ENCODE measurements at regions not wholly inside any gene's neighbourhood (a gene's known extent, or its start where the extent isn't known, plus 50 kb on each side); places are given as distances from the start of the nearest gene placed in this dataset.
"Not testable (repeated sequence)": the region's sequence is repeated elsewhere in the genome, so short reads cannot be mapped to it uniquely, and the experiment has no call there.

DNA sequence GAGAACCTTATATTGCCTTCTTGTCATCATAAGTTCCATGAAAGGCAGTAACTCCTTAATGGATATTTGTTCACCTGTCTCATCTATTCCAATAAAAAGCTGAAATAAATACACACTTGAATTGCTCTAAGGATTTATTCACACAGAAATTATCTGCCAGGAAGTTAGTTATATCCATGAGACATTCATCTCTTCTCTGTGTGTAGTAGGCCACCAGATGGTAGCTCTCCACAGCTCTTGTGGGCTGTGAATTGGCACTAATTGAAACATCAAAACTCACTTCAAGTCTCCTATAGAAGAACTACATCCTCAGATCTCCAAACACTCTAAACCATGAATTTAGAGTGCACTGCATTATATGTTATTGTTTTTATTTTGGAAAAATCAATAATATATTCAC lies 189.6 kb downstream of the DSC3 start:
- in situ Hi-C loops (cut with HindIII; ENCODE audit: low pct_ligation_motif_present, low pct_unique_long_range_greater_than_20kb, low sequenced_read_pairs) = no loop called here
- DNase-seq = no peak

DNA sequence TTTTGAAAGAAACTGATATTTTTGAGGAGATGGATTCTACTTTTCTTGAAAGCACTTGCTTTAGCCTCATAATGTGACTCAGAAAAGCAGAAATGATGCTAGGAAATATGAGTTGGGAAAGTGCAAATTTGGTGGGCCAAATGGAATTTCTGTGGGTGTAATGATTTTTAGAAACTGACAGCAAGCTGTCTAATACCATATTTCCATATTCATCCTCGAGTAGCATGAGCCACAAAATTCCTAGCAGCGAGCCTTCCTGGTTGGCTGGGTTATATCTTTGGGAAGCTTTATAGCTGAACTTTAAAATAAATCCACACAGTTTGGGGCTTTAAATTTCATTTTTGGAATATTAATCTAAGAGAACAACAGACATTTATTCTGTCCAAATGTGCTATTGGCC lies 190.0 kb downstream of the DSC3 start:
- no peak for DNase-seq
- in situ Hi-C loops (cut with HindIII; ENCODE audit: low pct_ligation_motif_present, low pct_unique_long_range_greater_than_20kb, low sequenced_read_pairs) = no loop called here

DNA sequence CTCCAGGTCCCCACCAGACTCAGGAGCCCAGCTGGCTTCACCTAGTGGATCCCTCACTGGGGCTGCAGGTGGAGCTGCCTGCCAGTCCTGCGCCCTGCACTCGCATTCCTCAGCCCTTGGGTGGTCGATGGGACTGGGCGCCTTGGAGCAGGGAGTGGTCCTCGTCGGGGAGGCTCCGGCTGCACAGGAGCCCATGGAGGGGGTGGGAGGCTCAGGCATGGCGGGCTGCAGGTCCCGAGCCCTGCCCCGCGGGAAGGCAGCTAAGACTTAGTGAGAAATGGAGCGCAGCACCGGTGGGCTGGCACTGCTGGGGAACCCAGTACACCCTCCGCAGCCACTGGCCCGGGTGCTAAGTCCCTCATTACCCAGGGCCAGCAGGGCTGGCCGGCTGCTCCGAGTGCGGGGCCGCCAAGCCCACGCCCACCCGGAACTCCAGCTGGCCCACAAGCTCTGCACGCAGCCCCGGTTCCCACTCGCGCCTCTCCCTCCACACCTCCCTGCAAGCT lies 203.4 kb downstream of the DSC3 start:
- in situ Hi-C loops (cut with HindIII; ENCODE audit: low pct_ligation_motif_present, low pct_unique_long_range_greater_than_20kb, low sequenced_read_pairs); DNase-seq: not testable (repeated sequence)

DNA sequence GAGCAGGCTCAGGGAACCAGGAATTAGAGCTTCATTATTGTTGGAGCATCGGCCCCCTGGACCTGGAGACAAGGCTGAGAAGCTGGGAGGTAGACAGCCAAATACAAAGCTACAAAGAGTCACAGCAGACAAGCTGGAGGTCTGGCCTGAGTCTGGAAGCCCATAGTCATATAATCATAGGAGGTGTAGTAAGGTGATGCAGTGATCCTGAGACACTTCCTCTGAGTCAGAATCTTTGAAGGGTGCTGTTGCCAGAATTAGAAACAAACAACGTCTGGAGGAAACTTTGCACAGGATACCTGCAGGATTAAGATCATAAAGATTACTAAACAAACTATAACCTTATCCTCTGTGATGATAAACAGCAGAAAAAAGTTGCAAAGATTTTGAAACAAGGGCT lies 213.8 kb downstream of the DSC3 start:
- in situ Hi-C loops (cut with HindIII; ENCODE audit: low pct_ligation_motif_present, low pct_unique_long_range_greater_than_20kb, low sequenced_read_pairs) = no loop called here
- DNase-seq = no peak

- DNase-seq = no peak
- in situ Hi-C loops (cut with HindIII; ENCODE audit: low pct_ligation_motif_present, low pct_unique_long_range_greater_than_20kb, low sequenced_read_pairs) = no loop called here
Measured at GRCh38 chr18:30819619-30820018, 222.9 kb downstream of the DSC3 start.

GRCh38 chr18:30814446-30814845 lies 228.1 kb downstream of the DSC3 start:
- DNase-seq = no peak
- in situ Hi-C loops (cut with HindIII; ENCODE audit: low pct_ligation_motif_present, low pct_unique_long_range_greater_than_20kb, low sequenced_read_pairs) = no loop called here

DNA sequence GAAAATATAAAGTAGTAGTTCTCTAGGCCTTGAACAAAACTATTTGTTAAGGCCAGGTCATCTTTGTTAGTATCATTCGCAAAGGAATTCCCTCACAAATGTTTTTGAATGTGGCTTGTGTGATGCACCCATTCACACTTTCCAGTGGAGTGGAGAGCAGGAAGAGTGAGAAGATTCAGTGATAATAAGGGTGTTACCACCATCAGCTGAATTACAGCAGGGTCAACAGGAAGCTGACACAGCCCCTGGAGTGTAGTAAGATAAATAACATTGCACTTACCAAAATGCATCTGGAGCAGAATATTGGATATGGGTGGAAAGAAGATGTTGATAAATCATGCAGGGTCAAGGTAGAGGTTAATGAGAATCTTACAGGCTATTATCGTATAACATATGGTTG lies 231.0 kb downstream of the DSC3 start:
- DNase-seq = no peak
- in situ Hi-C loops (cut with HindIII; ENCODE audit: low pct_ligation_motif_present, low pct_unique_long_range_greater_than_20kb, low sequenced_read_pairs) = no loop called here

GRCh38 chr18:30810580-30810979 lies 232.0 kb downstream of the DSC3 start:
- DNase-seq = no peak
- in situ Hi-C loops (cut with HindIII; ENCODE audit: low pct_ligation_motif_present, low pct_unique_long_range_greater_than_20kb, low sequenced_read_pairs) = no loop called here

- in situ Hi-C loops (cut with HindIII; ENCODE audit: low pct_ligation_motif_present, low pct_unique_long_range_greater_than_20kb, low sequenced_read_pairs) = no loop called here
- no peak for DNase-seq
Measured at GRCh38 chr18:30806823-30807222, 235.7 kb downstream of the DSC3 start.

DNA sequence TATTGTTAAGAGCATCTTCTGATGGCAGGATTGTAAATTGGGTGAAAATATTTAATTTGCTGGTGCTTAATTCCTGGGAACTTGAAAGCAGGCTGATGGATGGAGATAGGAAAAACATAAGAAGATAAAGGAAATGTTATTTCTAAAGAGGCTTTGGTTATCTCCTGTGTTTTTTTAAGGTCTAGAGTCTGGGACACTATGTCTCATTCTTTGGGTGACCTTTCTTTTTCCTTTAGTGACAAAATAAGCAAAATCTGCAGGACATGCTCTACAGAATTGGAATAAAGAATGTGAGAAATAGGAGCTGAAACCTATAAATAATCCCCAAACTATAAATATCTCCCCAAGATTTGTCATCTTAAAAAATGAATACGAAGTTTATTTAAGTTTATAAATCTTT lies 241.7 kb downstream of the DSC3 start:
- no peak for DNase-seq
- in situ Hi-C loops (cut with HindIII; ENCODE audit: low pct_ligation_motif_present, low pct_unique_long_range_greater_than_20kb, low sequenced_read_pairs) = no loop called here

GRCh38 chr18:30792051-30792450 lies 250.5 kb downstream of the DSC3 start:
- no peak for DNase-seq
- in situ Hi-C loops (cut with HindIII; ENCODE audit: low pct_ligation_motif_present, low pct_unique_long_range_greater_than_20kb, low sequenced_read_pairs) = no loop called here

DNA sequence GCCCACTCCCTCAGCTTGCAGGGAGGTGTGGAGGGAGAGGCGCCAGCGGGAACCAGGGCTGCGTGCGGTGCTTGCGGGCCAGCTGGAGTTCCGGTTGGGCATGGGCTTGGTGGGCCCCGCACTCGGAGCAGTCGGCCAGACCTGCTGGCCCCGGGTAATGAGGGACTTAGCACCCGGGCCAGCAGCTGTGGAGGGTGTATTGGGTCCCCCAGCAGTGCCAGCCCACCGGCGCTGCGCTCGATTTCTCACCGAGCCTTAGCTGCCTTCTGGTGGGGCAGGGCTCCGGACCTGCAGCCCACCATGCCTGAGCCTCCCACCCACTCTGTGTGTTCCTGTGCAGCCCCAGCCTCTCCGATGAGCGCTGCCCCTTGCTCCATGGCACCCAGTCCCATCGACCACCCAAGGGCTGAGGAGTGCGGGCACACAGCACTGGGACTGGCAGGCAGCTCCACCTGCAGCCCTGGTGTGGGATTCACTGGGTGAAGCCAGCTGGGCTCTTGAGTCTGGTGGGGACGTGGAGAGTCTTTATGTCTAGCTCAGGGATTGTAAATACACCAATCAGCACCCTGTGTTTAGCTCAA lies 254.0 kb downstream of the DSC3 start:
- DNase-seq; in situ Hi-C loops (cut with HindIII; ENCODE audit: low pct_ligation_motif_present, low pct_unique_long_range_greater_than_20kb, low sequenced_read_pairs): not testable (repeated sequence)

DNA sequence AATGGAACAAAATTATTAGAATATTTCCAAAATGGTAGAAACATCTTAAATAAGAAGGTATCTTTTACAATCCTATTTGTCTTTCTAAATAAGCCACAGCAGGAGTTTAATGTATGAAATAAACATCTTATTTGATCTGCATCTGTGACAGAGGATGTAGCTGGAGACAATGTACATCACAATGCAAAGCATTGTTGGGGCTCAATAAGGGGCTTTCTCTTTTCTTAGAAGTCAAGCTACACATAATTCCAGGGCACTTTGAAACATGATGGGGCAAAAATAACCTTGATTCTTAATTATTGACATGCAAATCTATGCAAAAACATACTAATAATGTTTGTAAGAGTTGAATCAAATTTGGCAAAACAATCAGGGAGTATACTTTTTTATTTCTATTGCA lies 255.1 kb downstream of the DSC3 start:
- no peak for DNase-seq
- in situ Hi-C loops (cut with HindIII; ENCODE audit: low pct_ligation_motif_present, low pct_unique_long_range_greater_than_20kb, low sequenced_read_pairs) = no loop called here

GRCh38 chr18:30781601-30782000 lies 260.9 kb downstream of the DSC3 start:
- no peak for DNase-seq
- in situ Hi-C loops (cut with HindIII; ENCODE audit: low pct_ligation_motif_present, low pct_unique_long_range_greater_than_20kb, low sequenced_read_pairs) = no loop called here

GRCh38 chr18:30775629-30776028 lies 266.9 kb downstream of the DSC3 start:
- in situ Hi-C loops (cut with HindIII; ENCODE audit: low pct_ligation_motif_present, low pct_unique_long_range_greater_than_20kb, low sequenced_read_pairs) = no loop called here
- DNase-seq = no peak

GRCh38 chr18:30772170-30772569 lies 270.4 kb downstream of the DSC3 start:
- in situ Hi-C loops (cut with HindIII; ENCODE audit: low pct_ligation_motif_present, low pct_unique_long_range_greater_than_20kb, low sequenced_read_pairs); DNase-seq: not testable (repeated sequence)

- in situ Hi-C loops (cut with HindIII; ENCODE audit: low pct_ligation_motif_present, low pct_unique_long_range_greater_than_20kb, low sequenced_read_pairs) = no loop called here
- DNase-seq = no peak
Measured at GRCh38 chr18:30766053-30766452, 276.5 kb downstream of the DSC3 start.

- in situ Hi-C loops (cut with HindIII; ENCODE audit: low pct_ligation_motif_present, low pct_unique_long_range_greater_than_20kb, low sequenced_read_pairs) = no loop called here
- no peak for DNase-seq
Measured at GRCh38 chr18:30765247-30765646, 277.3 kb downstream of the DSC3 start.

GRCh38 chr18:30763902-30764350 lies 278.6 kb downstream of the DSC3 start:
- no peak for DNase-seq
- in situ Hi-C loops (cut with HindIII; ENCODE audit: low pct_ligation_motif_present, low pct_unique_long_range_greater_than_20kb, low sequenced_read_pairs) = no loop called here

- in situ Hi-C loops (cut with HindIII; ENCODE audit: low pct_ligation_motif_present, low pct_unique_long_range_greater_than_20kb, low sequenced_read_pairs) = no loop called here
- no peak for DNase-seq
Measured at GRCh38 chr18:30754846-30755245, 287.7 kb downstream of the DSC3 start.

- in situ Hi-C loops (cut with HindIII; ENCODE audit: low pct_ligation_motif_present, low pct_unique_long_range_greater_than_20kb, low sequenced_read_pairs) = no loop called here
- no peak for DNase-seq
Measured at GRCh38 chr18:30748541-30748940, 294.0 kb downstream of the DSC3 start.

All from ACHN (cell line).